ENCODE measurements at regions not wholly inside any gene's neighbourhood (a gene's known extent, or its start where the extent isn't known, plus 50 kb on each side); places are given as distances from the start of the nearest gene placed in this dataset.

- TF ChIP-seq CTCF (IDR thresholded peaks at IDR 0.05; ENCODE audit: low read depth, low read length), result no peak
- H3K4me3 ChIP-seq (replicated peaks in 1 of 2; ENCODE audit: low read depth in 2 of 2, low read length in 2 of 2), result no peak overlapping the region
- DNase-seq (ENCODE audit: low read depth in 2 of 2), result no peak
Measured at GRCh38 chr1:227403535-227403934, 85.2 kb upstream of the CDC42BPA start.

DNA sequence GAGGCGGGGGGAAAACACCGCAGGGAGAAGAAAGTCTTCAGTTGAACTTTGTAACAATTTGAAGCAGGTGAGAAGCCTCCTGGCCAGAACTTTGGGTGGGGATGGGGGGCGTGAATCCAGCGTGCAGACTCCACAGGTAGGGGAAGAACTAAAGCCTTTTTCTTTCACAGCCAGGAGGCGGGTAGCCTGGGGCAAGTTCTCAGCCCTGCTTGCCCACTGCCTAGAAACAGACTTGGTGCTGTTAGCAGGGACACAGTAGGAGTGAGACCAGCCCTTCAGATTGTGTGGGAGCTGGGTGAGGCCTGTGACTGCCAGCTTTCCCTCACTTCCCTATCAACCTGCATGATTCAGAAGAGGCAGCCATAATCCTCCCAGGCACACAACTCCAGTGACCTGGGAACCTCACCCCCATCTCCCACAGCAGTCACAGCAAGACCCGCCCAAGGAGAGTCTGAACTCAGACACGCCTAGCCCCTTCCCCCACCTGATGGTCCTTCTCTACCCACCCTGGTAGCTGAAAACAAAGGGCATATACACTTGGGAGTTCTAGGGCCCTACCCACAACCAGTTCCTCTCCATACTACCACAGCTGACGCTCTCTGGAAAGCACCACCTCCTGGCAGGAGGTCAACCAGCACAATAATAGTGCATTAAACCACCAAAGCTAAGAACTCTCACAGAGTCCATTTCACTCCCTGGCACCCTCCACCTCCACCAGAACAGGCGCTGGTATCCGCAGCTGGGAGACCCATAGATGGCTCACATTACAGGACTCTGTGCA lies 83.5 kb upstream of the CDC42BPA start:
- no peak for DNase-seq (ENCODE audit: low read depth in 2 of 2)
- no peak for TF ChIP-seq CTCF (IDR thresholded peaks at IDR 0.05; ENCODE audit: low read depth, low read length)
- H3K4me3 ChIP-seq (replicated peaks in 1 of 2; ENCODE audit: low read depth in 2 of 2, low read length in 2 of 2), result no peak overlapping the region

GRCh38 chr1:227399152-227399730 lies 80.9 kb upstream of the CDC42BPA start:
- H3K4me3 ChIP-seq (replicated peaks in 1 of 2; ENCODE audit: low read depth in 2 of 2, low read length in 2 of 2), result no peak overlapping the region
- no peak for DNase-seq (ENCODE audit: low read depth in 2 of 2)
- no peak for TF ChIP-seq CTCF (IDR thresholded peaks at IDR 0.05; ENCODE audit: low read depth, low read length)

- no peak for DNase-seq (ENCODE audit: low read depth in 2 of 2)
- no peak overlapping the region for H3K4me3 ChIP-seq (replicated peaks in 1 of 2; ENCODE audit: low read depth in 2 of 2, low read length in 2 of 2)
- TF ChIP-seq CTCF (IDR thresholded peaks at IDR 0.05; ENCODE audit: low read depth, low read length), result no peak
Measured at GRCh38 chr1:227397354-227397978, 79.2 kb upstream of the CDC42BPA start.

- no peak overlapping the region for H3K4me3 ChIP-seq (replicated peaks in 1 of 2; ENCODE audit: low read depth in 2 of 2, low read length in 2 of 2)
- DNase-seq (ENCODE audit: low read depth in 2 of 2), result peak in 1 of 2 donors; percentile 43
- no peak for TF ChIP-seq CTCF (IDR thresholded peaks at IDR 0.05; ENCODE audit: low read depth, low read length)
Measured at GRCh38 chr1:227396539-227397353, 78.5 kb upstream of the CDC42BPA start.

GRCh38 chr1:227395426-227396028 lies 77.2 kb upstream of the CDC42BPA start:
- H3K4me3 ChIP-seq (replicated peaks in 1 of 2; ENCODE audit: low read depth in 2 of 2, low read length in 2 of 2), result no peak overlapping the region
- TF ChIP-seq CTCF (IDR thresholded peaks at IDR 0.05; ENCODE audit: low read depth, low read length), result no peak
- peak in 1 of 2 donors; percentile 22 for DNase-seq (ENCODE audit: low read depth in 2 of 2)

All from cardiac fibroblast (primary cell).